NCI-H2227 treated with DMSO at 0.1 percent for 48 hours (cell line): ENCODE measurements at regions not wholly inside any gene's neighbourhood (a gene's known extent, or its start where the extent isn't known, plus 50 kb on each side); places are given as distances from the start of the nearest gene placed in this dataset.
"Not testable (repeated sequence)": the region's sequence is repeated elsewhere in the genome, so short reads cannot be mapped to it uniquely, and the experiment has no call there.

ENCODE experiments used
- DNase-seq: peaks from one replicate; lab custom pipeline; 2025; lab: John Stamatoyannopoulos, UW

- no peak for DNase-seq
Observed at GRCh38 chr5:21613971-21614488, 1239.1 kb downstream of the CDH12 start.

DNA sequence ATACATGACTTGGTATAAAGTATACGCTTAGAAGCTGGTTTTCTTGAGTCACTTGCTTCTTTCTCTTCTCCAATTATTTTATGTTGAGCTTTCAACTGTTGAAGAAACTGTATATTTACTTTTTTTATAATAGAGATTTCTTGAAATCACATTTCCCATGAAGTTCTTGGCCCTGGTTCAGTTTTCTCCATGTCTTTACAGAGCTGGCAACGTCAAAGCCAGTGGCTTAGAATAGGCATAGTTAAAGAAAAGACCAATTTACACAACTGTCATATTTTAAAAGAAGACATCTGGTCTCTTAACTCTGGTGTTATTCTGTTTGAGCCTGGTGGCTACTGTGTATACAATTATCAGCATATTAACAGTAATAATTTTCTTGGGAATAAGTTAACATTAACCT lies 1249.3 kb downstream of the CDH12 start:
- DNase-seq = no peak

DNA sequence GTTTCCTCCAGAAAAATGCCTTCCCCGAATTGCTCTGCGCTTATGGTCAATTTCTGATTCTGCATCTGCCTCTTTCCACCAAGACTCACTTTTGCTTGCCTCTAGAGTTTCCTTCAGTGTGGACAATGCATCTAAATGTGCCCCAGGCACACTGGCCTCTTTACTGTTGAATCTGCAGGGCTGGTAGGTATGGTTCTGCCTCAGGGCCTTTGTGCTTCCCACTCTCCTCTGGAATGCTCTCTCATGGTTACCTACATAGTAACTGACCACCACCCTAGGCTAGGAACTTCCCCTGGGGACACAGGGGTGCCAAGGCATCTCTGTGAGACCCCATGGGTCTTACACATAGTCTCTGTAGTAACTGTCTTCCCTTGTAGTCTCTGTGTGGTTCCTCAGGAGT lies 1258.6 kb downstream of the CDH12 start:
- DNase-seq = no peak

GRCh38 chr5:21593261-21593660 lies 1259.9 kb downstream of the CDH12 start:
- no peak for DNase-seq

- no peak for DNase-seq
Observed at GRCh38 chr5:21581508-21581907, 1271.6 kb downstream of the CDH12 start.

GRCh38 chr5:21574961-21575360 lies 1278.2 kb downstream of the CDH12 start:
- DNase-seq = peak; percentile 11

DNA sequence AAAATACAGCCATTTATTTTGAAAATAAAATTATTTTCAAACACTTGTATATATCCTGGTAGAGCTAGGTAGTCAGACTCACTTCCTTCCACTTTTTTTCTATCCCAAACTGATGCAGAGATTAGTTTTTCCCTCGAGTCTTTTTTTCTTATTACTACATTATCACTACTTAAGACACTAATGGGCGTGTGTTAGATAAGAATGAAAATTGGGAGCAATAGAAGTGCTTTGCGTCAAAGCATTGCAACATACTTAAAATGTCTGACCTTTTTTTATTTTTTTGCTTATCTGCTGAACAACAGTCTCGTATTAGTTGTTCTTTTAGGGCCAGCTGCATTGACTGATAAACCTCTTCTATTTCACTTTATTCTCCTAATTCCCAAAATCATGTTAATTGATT lies 1278.7 kb downstream of the CDH12 start:
- no peak for DNase-seq

DNA sequence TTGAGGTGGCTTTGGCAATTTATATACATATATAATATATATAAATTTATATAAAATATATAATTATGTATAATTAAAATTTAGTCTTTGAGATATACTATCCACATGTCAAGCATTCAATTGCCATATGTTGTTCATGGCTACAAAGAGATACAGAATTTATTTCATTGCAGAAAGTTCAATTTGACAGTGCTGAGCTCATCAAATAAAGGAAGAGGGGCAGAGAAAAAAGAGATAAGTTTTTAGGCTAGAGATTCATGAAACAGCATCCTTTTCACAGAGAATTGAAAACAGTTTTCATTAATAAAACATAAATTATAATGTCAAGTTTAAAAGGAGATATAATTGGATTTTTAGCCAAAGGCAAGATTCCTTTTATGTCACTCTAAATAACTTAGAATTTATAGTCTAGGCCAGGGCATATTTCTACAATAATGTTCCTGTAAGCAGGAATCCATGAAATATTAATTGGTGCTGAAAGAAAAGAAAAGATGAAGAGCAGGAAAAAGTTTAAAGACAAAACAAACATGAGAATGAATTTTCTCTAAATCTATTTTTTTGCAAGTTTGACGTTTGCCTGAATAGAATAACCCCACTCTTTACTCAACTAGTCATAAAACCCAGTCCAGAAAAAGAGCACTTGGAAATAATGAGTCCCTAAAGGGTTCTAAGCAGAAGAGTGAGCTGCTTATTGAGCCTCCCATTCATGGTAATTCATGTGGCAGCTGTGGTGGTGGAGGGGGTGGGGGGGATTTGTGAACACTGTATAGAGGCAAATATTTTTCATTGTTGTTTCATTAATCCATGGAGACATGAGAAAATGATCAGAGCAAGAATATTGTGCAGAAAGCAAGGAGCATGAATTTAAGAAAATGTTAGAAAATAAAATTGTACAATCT lies 1279.5 kb downstream of the CDH12 start:
- DNase-seq = no peak

DNA sequence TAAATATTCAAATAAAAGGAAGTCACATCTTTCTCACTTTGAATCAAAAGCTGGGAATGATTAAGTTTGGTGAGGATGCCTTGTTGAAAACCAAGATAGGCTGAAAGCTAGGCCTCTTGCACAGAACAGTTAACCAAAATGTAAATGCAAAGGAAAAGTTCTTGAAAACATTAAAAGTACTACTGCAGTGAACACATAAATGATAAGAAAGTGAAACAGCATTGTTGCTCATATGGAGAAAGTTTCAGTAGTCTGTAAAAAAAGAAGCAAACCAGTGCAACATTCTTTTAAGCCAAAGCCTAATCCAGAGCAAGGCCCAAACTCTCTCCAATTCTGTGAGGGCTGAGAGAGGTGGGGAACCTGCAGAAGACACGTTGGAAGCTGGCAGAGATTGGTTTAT lies 1281.9 kb downstream of the CDH12 start:
- not testable (repeated sequence) for DNase-seq

DNA sequence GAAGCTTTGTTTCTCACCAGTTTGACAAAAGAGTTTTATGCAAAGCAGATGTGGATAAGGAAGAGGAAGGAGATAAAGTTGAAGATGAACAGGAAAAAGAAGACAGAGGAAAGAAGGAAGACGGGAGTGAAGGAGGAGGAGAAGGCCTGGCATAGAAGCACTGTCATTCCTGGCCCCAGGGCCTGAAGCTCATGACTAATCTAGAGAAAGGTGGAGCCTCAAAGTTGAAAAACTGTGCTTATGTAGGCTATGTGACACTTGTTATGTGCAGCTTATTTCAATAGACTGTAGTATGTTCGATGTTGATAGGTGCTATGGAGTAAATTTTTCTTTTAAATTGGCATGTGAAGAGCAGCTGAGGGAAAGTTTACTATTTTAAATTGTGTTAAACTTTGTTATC lies 1294.0 kb downstream of the CDH12 start:
- not testable (repeated sequence) for DNase-seq

DNA sequence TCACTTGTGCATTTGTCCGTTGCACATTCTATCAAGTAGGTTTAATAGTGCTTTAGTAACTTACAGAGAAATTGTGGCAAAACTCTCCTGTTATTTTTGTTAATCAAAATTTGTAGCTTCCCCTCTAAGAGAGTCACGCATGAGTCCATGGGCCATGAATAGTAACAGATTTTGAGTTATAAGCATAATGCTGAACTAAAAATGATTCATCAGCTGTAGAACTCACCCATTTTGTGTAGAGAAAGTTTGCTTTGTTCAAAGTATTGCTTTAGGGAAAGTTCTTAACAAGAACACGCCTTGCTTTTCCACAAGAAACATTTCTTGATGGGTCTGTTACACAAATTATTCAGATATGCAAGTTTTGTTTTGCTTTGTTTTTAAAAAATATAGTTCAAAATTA lies 1300.9 kb downstream of the CDH12 start:
- DNase-seq = not testable (repeated sequence)

- DNase-seq = not testable (repeated sequence)
Observed at GRCh38 chr5:21550916-21551315, 1302.2 kb downstream of the CDH12 start.

DNA sequence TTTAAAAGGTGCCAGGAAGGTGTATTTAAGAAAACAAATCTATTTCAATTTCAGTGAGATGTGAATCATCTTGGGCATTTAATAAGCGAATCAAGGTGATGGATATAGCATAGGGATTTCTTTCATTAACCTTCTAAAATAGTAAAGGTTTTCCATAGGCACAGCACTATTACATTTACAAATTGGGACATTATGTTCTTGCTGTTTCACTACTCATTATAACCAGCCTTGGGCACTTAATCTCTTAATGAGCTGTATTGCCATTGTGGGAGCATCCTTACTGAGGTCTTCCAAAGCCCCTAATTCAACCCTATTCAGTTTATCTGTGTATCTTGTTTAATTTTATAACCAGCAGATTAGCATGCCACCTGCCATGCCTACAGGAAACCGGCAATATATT lies 1305.5 kb downstream of the CDH12 start:
- DNase-seq = not testable (repeated sequence)

GRCh38 chr5:21535114-21535513 lies 1318.0 kb downstream of the CDH12 start:
- DNase-seq = not testable (repeated sequence)

DNA sequence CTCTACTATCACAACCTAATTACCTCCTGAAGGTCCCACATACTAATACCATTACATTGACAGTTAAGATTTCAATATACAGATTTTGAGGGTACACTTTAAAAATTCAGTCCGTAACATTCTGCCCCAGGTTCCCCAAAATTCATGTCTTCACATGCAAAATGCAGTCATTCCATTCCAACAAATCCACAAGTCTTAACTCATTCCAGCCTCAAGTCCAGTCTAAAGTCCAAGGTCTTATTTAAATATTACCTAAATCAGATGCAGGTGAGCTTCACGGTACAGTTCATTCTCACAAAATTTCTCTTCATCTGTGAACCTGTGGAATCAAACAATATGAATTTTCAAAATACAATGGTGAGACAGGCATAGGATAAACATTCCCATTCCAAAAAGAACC lies 1332.0 kb downstream of the CDH12 start:
- DNase-seq = not testable (repeated sequence)

- DNase-seq = not testable (repeated sequence)
Observed at GRCh38 chr5:21496926-21497325, 1356.2 kb downstream of the CDH12 start.

DNA sequence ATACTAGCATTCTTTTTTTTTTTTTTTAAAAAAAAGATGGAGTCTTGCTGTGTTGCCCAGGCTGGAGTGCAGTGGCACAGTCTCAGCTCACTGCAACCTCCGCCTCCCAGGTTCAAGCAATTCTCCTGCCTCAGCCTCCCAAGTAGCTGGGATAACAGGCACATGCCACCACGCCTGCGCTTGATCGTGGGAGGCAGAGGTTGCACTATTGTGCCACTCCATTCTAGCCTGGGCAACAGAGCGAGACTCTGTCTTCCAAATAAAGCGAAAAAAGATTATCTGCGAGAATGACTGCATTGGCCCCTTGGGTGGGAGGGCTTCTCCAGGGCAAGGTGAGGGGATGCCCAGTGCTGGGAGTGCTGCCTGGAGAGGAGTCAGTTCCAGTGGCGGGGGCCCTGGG lies 1357.1 kb downstream of the CDH12 start:
- DNase-seq = not testable (repeated sequence)

DNA sequence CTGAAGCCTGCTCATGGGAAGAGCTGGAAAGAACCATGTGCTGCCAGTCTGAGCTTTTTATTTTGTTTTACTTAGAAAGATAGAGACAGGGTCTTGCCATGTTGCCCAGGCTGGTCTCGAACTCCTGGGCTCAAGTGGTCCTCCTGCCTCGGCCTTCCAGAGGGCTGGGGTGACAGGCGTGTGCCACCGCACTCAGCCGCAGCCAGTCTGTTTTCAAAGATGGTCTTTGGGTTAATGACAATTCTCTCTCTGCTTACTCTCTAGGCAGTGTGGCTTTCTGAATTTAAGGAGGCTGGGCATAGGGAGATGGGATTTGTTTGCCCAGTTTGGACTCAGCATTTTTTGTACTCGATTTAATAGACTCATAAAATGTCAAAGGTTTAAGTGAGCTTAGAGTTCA lies 1357.9 kb downstream of the CDH12 start:
- DNase-seq = not testable (repeated sequence)

DNA sequence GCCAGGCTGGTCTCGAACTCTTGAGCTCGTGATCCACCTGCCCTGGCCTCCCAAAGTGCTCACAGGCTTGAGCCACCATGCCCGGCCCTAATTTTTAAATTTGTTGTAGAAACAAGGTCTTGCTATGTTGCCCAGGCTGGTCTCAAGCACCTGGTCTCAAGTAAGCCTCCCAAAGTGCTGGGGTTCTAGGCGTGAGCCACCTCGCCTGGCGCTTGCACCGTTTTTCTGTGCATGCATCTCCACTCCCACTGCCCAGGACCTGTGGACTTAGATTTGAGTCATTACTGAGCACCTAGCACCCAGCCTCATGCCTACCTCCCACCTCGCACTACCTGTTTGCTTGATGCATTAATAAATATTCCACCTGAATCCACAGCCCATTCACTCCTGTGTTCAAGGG lies 1359.1 kb downstream of the CDH12 start:
- not testable (repeated sequence) for DNase-seq

GRCh38 chr5:21491182-21491581 lies 1362.0 kb downstream of the CDH12 start:
- DNase-seq = not testable (repeated sequence)

DNA sequence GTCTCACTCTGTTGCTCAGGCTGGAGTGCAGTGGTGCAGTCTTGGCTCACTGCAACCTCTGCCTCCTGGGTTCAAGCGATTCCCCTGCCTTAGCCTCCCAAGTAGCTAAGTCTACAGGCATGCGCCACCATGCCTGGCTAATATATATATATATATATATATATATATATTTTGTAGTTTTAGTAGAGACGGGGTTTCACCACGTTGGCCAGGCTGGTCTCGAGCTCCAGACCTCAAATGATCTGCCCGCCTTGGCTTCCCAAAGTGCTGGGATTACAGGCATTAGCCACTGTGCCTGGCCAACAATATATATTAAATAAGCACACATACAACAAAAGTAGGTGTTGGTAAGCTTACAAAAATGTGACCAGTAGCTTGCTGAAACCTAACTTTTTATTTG lies 1364.3 kb downstream of the CDH12 start:
- DNase-seq = not testable (repeated sequence)

GRCh38 chr5:21485458-21486000 lies 1367.6 kb downstream of the CDH12 start:
- not testable (repeated sequence) for DNase-seq

DNA sequence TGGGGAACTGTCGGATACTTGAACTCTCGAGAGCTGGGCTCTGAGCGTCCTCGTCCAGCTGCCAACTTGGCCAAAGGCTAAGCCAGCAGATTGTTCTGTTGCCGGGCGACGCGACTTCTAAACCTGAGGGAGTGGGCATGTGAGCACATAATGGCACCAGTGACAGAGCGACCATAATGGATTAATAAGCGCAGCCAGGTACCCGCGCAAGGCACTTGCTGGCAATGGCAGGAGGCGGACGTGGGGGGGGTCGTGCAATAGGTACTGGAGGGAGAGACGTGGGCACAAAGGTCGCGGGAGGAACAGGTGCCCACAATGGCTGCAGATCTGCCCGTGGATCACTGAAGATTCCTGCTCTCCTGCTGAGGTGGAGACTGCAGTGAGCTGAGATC lies 1368.7 kb downstream of the CDH12 start:
- DNase-seq = not testable (repeated sequence)
